ENCODE measurements at regions not wholly inside any gene's neighbourhood (a gene's known extent, or its start where the extent isn't known, plus 50 kb on each side); places are given as distances from the start of the nearest gene placed in this dataset.

GRCh38 chr16:79483336-79483735, 117.2 kb downstream of the MAF start:
- no peak for TF ChIP-seq CTCF (conservative IDR thresholded peaks at IDR 0.05; ENCODE audit: low read depth in 2 of 2)
- TF ChIP-seq, protein P1, sequence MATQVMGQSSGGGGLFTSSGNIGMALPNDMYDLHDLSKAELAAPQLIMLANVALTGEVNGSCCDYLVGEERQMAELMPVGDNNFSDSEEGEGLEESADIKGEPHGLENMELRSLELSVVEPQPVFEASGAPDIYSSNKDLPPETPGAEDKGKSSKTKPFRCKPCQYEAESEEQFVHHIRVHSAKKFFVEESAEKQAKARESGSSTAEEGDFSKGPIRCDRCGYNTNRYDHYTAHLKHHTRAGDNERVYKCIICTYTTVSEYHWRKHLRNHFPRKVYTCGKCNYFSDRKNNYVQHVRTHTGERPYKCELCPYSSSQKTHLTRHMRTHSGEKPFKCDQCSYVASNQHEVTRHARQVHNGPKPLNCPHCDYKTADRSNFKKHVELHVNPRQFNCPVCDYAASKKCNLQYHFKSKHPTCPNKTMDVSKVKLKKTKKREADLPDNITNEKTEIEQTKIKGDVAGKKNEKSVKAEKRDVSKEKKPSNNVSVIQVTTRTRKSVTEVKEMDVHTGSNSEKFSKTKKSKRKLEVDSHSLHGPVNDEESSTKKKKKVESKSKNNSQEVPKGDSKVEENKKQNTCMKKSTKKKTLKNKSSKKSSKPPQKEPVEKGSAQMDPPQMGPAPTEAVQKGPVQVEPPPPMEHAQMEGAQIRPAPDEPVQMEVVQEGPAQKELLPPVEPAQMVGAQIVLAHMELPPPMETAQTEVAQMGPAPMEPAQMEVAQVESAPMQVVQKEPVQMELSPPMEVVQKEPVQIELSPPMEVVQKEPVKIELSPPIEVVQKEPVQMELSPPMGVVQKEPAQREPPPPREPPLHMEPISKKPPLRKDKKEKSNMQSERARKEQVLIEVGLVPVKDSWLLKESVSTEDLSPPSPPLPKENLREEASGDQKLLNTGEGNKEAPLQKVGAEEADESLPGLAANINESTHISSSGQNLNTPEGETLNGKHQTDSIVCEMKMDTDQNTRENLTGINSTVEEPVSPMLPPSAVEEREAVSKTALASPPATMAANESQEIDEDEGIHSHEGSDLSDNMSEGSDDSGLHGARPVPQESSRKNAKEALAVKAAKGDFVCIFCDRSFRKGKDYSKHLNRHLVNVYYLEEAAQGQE (IDR thresholded peaks at IDR 0.05; ENCODE audit: unreplicated experiment): no peak
- TF ChIP-seq POLR2AphosphoS5 (IDR thresholded peaks at IDR 0.05; ENCODE audit: low read depth): no peak
- no peak for TF ChIP-seq EZH2 (IDR thresholded peaks at IDR 0.05; ENCODE audit: low read depth, unreplicated experiment)
- no peak for TF ChIP-seq ZNF331 (CRISPR knock-in tag; IDR thresholded peaks at IDR 0.05; ENCODE audit: low read depth)
- TF ChIP-seq, protein P2, sequence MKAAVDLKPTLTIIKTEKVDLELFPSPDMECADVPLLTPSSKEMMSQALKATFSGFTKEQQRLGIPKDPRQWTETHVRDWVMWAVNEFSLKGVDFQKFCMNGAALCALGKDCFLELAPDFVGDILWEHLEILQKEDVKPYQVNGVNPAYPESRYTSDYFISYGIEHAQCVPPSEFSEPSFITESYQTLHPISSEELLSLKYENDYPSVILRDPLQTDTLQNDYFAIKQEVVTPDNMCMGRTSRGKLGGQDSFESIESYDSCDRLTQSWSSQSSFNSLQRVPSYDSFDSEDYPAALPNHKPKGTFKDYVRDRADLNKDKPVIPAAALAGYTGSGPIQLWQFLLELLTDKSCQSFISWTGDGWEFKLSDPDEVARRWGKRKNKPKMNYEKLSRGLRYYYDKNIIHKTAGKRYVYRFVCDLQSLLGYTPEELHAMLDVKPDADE (IDR thresholded peaks at IDR 0.05): no peak
- no peak for TF ChIP-seq STAT1 (IDR thresholded peaks at IDR 0.05; ENCODE audit: unreplicated experiment)
- no peak for TF ChIP-seq CREB1 (CRISPR knock-in tag; IDR thresholded peaks at IDR 0.05; ENCODE audit: low read depth)
- TF ChIP-seq EZH2phosphoT487 (IDR thresholded peaks at IDR 0.05; ENCODE audit: unreplicated experiment): no peak
- no peak for TF ChIP-seq JUNB (IDR thresholded peaks at IDR 0.05; ENCODE audit: unreplicated experiment)
- TF ChIP-seq ZNF114 (CRISPR knock-in tag; IDR thresholded peaks at IDR 0.05): no peak
- TF ChIP-seq NANOG (IDR thresholded peaks at IDR 0.05; ENCODE audit: borderline replicate concordance): no peak
